B cell (primary cell): ENCODE measurements at regions not wholly inside any gene's neighbourhood (a gene's known extent, or its start where the extent isn't known, plus 50 kb on each side); places are given as distances from the start of the nearest gene placed in this dataset.

Experiments used
- ATAC-seq: fragments of 200-7000 bp; cut with Tn5 transposase; one replicate; pipeline ENCODE4 v1.10.0; 2021; ENCODE audit warnings: low read depth, mild to moderate bottlenecking, moderate number of reproducible peaks, moderate library complexity
- CTCF ChIA-PET: fragments of 350-600 bp; sonication (Branson Sonifier 250); formaldehyde crosslinking; loops from one replicate; lab custom pipeline; 2021; ENCODE audit warnings: antibody characterized with exemption, inconsistent platforms; lab: Charles Lee
- POLR2A ChIA-PET: fragments of 350-600 bp; sonication (Branson Sonifier 250); formaldehyde crosslinking; loops from one replicate; lab custom pipeline; 2021; ENCODE audit warnings: antibody characterized with exemption; lab: Charles Lee
- DNase-seq: peaks from one replicate; pipeline ENCODE4 v3.0.0; 2013
- H2AFZ ChIP-seq: 2 replicates; pipeline ENCODE4 v1.6.1; 2012; ENCODE audit warnings: mild to moderate bottlenecking, low read depth, low read length; ENCODE audit not compliant: insufficient read depth, poor library complexity, severe bottlenecking
- H3K27ac ChIP-seq, 2 donors: 1 replicate in 1 of 2; 2 replicates in 1 of 2; pipeline ENCODE4 v1.5.1; 2012 to 2013; ENCODE audit warnings: low read length in 2 of 2, mild to moderate bottlenecking in 2 of 2, moderate library complexity in 1 of 2
- H3K27me3 ChIP-seq, 4 experiments: fragments of 200-600 bp in 1 of 4; sonication (generic) in 1 of 4; replicated peaks in 1 of 4; 1 replicate in 2 of 4; 2 replicates in 2 of 4; pipeline versions ENCODE4 v1.6.1 to v1.7.0; 2013 to 2016; ENCODE audit warnings: low read length in 3 of 4, mild to moderate bottlenecking in 2 of 4, mixed read lengths in 1 of 4, moderate library complexity in 1 of 4; ENCODE audit not compliant: insufficient read depth in 4 of 4, control insufficient read depth in 3 of 4; ENCODE audit errors: control extremely low read depth in 1 of 4
- H3K36me3 ChIP-seq, 2 experiments: replicated peaks in 1 of 2; 1 replicate in 1 of 2; 2 replicates in 1 of 2; pipeline versions ENCODE4 v1.6.1 to v1.7.1; 2013; ENCODE audit warnings: low read length in 1 of 2; ENCODE audit not compliant: insufficient read depth in 2 of 2, control insufficient read depth in 1 of 2; ENCODE audit errors: control extremely low read depth in 1 of 2, extremely low read depth in 1 of 2
- H3K4me1 ChIP-seq, 2 donors: fragments of 200-600 bp in 1 of 2; sonication (generic) in 1 of 2; 1 replicate in 1 of 2; 2 replicates in 1 of 2; pipeline versions ENCODE4 v1.5.1 to v1.6.1; 2013 to 2017; ENCODE audit warnings: low read length in 2 of 2; ENCODE audit not compliant: control insufficient read depth in 2 of 2, insufficient read depth in 2 of 2
- H3K4me2 ChIP-seq: replicated peaks from 2 replicates; pipeline ENCODE3; 2012; ENCODE audit warnings: mild to moderate bottlenecking, low read depth, low read length; ENCODE audit not compliant: poor library complexity, severe bottlenecking
- H3K4me3 ChIP-seq, 5 experiments: fragments of 200-600 bp in 1 of 5; sonication (generic) in 1 of 5; 1 replicate in 3 of 5; 2 replicates in 2 of 5; pipeline versions ENCODE4 v1.5.1 to v1.7.0; 2011 to 2016; ENCODE audit warnings: low read length in 4 of 5, mild to moderate bottlenecking in 4 of 5, low read depth in 2 of 5, control low read depth in 1 of 5, moderate library complexity in 1 of 5; ENCODE audit not compliant: insufficient read depth in 1 of 5; ENCODE audit errors: control extremely low read depth in 1 of 5, extremely low read depth in 1 of 5
- H3K79me2 ChIP-seq: fragments of 200-600 bp; sonication (generic); one replicate; pipeline ENCODE4 v1.6.0; 2016; ENCODE audit warnings: low read length; ENCODE audit not compliant: control insufficient read depth, insufficient read depth
- H3K9ac ChIP-seq: fragments of 200-600 bp; sonication (generic); 2 replicates; pipeline ENCODE4 v1.6.1; 2017; ENCODE audit warnings: mild to moderate bottlenecking, low read length, moderate library complexity
- H3K9me3 ChIP-seq, 3 donors: one replicate each; pipeline versions ENCODE4 v1.6.1 to v1.7.1; 2013; ENCODE audit warnings: low read length in 2 of 3; ENCODE audit not compliant: control insufficient read depth in 2 of 3, insufficient read depth in 1 of 3; ENCODE audit errors: control extremely low read depth in 1 of 3
- H4K20me1 ChIP-seq: 2 replicates; pipeline ENCODE4 v1.6.0; 2012; ENCODE audit warnings: mild to moderate bottlenecking, low read length; ENCODE audit not compliant: insufficient read depth, control insufficient read depth, poor library complexity, severe bottlenecking
- H3K27ac Mint-ChIP-seq: one replicate; pipeline ENCODE4 v1.8.0; 2021; ENCODE audit warnings: mixed read lengths
- H3K27me3 Mint-ChIP-seq: one replicate; pipeline ENCODE4 v1.8.0; 2021; ENCODE audit warnings: mixed read lengths
- H3K4me1 Mint-ChIP-seq: one replicate; pipeline ENCODE4 v1.8.0; 2021; ENCODE audit warnings: mixed read lengths
- H3K4me3 Mint-ChIP-seq: one replicate; pipeline ENCODE4 v1.8.0; 2021; ENCODE audit warnings: mixed read lengths
- H3K9me3 Mint-ChIP-seq: one replicate; pipeline ENCODE4 v1.8.0; 2022; ENCODE audit warnings: mixed read lengths; ENCODE audit not compliant: insufficient read depth
- EZH2 ChIP-seq: IDR thresholded peaks from 2 replicates; pipeline ENCODE4 v1.6.1; 2012; ENCODE audit warnings: borderline replicate concordance, low read depth, mild to moderate bottlenecking, moderate library complexity, low read length; ENCODE audit not compliant: insufficient read depth, poor library complexity, severe bottlenecking
- WGBS: methylation state at CpG from one replicate; pipeline ENCODE4 v1.1.5; 2013; ENCODE audit warnings: missing lambda C conversion rate; ENCODE audit not compliant: insufficient coverage; 5-methylcytosine and 5-hydroxymethylcytosine counted together
- intact Hi-C: fragments of 100-400 bp; cut with micrococcal nuclease; formaldehyde crosslinking; loops from one replicate; pipeline ENCODE4 v1.10.0; 2022
- TF ChIP-seq, protein P1 (sequence below): fragments of 200-600 bp; IDR thresholded peaks from one replicate; pipeline ENCODE4 v1.8.0; 2022; ENCODE audit warnings: antibody characterized with exemption, mild to moderate bottlenecking

DNA sequence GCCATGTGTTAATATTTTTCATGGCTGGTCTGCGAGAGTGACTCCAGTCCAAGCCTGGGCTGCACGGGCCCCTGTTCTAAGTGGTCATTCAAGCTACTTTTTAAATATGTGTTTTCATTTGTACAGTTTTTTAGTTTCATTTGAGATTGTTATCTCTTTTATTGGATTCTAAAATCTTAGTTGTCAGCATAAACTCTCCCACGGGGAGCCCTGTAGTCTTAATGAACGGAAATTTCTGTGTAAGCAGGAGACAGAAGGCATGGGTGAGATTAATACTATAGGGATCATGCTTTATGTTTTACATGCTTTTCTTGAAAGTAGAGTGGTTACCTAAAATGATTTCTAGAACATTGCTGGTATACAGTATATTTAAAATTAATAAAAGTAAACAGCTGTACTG is 373.1 kb upstream of the SLCO3A1 start:
- DNase-seq (no peak), ATAC-seq (no peak)
- Mint-ChIP-seq H3K27me3 (peaks cover 17% of the 10 kb centered on the region), H3K4me1 (no peaks in the 10 kb centered on the region), H3K4me3 (no peak overlapping the region), H3K9me3 (no peaks in the 10 kb centered on the region), H3K27ac (no peak overlapping the region)
- H3K4me1 ChIP-seq, result no peaks in the 10 kb centered on the region
- H3K4me3 ChIP-seq, result no peak overlapping the region
- no peak overlapping the region for H2AFZ ChIP-seq
- POLR2A ChIA-PET, result no interaction called here
- H3K79me2 ChIP-seq, result no peaks in the 10 kb centered on the region
- TF ChIP-seq, protein P1, sequence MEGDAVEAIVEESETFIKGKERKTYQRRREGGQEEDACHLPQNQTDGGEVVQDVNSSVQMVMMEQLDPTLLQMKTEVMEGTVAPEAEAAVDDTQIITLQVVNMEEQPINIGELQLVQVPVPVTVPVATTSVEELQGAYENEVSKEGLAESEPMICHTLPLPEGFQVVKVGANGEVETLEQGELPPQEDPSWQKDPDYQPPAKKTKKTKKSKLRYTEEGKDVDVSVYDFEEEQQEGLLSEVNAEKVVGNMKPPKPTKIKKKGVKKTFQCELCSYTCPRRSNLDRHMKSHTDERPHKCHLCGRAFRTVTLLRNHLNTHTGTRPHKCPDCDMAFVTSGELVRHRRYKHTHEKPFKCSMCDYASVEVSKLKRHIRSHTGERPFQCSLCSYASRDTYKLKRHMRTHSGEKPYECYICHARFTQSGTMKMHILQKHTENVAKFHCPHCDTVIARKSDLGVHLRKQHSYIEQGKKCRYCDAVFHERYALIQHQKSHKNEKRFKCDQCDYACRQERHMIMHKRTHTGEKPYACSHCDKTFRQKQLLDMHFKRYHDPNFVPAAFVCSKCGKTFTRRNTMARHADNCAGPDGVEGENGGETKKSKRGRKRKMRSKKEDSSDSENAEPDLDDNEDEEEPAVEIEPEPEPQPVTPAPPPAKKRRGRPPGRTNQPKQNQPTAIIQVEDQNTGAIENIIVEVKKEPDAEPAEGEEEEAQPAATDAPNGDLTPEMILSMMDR, result no peak
- no peak for TF ChIP-seq EZH2
- H4K20me1 ChIP-seq, result no peaks in the 10 kb centered on the region
- intact Hi-C loops, result no loop called here
- H3K9me3 ChIP-seq, result no peaks in the 10 kb centered on the region
- no CpG with 5 or more reads among the region's 4 CpGs for WGBS
- H3K27ac ChIP-seq, result no peak overlapping the region
- peaks cover 0 to 6% (median 2%) of the 10 kb centered on the region in 4 experiments for H3K27me3 ChIP-seq
- no peaks in the 10 kb centered on the region for H3K36me3 ChIP-seq
- CTCF ChIA-PET, result no interaction called here
- no peak overlapping the region for H3K4me2 ChIP-seq
- no peak overlapping the region for H3K9ac ChIP-seq

DNA sequence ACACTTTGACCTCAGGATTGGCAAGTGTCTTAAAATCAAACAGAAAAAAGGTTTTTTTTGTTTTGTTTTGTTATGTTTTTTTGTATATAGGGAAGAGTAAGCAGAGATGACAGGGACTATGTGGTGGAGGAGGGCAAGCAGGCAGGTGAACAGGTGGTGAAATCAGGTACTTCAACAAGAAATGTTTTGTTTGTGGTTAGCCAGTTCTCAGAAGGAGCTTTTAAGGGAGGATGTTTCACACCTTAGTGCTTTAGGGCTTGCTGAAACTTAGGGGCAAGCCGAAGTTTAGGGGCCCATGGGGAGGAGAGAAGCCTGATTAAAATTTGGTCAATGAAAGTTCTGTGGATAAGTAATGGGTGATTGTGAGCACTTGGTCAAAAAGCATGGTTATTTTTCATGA is 370.7 kb upstream of the SLCO3A1 start:
- intact Hi-C loops, result no loop called here
- Histone ChIP-seq H3K4me2 (no peak overlapping the region), H3K27me3 (peaks cover 0 to 6% (median 2%) of the 10 kb centered on the region in 4 experiments), H3K4me1 (no peaks in the 10 kb centered on the region), H3K36me3 (no peaks in the 10 kb centered on the region), H2AFZ (no peak overlapping the region), H3K9me3 (no peaks in the 10 kb centered on the region), H3K9ac (no peak overlapping the region), H3K79me2 (no peaks in the 10 kb centered on the region), H3K4me3 (no peak overlapping the region), H3K27ac (no peak overlapping the region), H4K20me1 (no peaks in the 10 kb centered on the region)
- 77% methylated on average over 1 of the region's 1 CpG for WGBS
- ATAC-seq (no peak), DNase-seq (no peak)
- POLR2A ChIA-PET, result no interaction called here
- Mint-ChIP-seq H3K9me3 (no peaks in the 10 kb centered on the region), H3K27me3 (peaks cover 14% of the 10 kb centered on the region), H3K4me1 (no peaks in the 10 kb centered on the region), H3K4me3 (no peak overlapping the region), H3K27ac (no peak overlapping the region)
- CTCF ChIA-PET, result no interaction called here
- TF ChIP-seq, protein P1, result no peak
- no peak for TF ChIP-seq EZH2
